Hepatocyte (in vitro differentiated cells): ENCODE measurements at regions not wholly inside any gene's neighbourhood (a gene's known extent, or its start where the extent isn't known, plus 50 kb on each side); places are given as distances from the start of the nearest gene placed in this dataset.

Experiments
- EZH2 ChIP-seq: fragments of 200-600 bp; sonication (generic); IDR thresholded peaks from 2 replicates; pipeline ENCODE4 v1.6.1; 2016; ENCODE audit warnings: antibody characterized with exemption, mild to moderate bottlenecking, borderline replicate concordance
- EZH2phosphoT487 ChIP-seq: fragments of 200-600 bp; sonication (generic); IDR thresholded peaks from one replicate; pipeline ENCODE4 v1.6.1; 2018; ENCODE audit warnings: antibody characterized with exemption, mild to moderate bottlenecking, low read depth, moderate library complexity; ENCODE audit not compliant: unreplicated experiment, severe bottlenecking
- TF ChIP-seq, protein P1 (sequence below): fragments of 200-600 bp; sonication (generic); IDR thresholded peaks from 2 replicates; pipeline ENCODE4 v1.5.1; 2016; ENCODE audit warnings: antibody characterized with exemption, mild to moderate bottlenecking; ENCODE audit not compliant: poor library complexity

DNA sequence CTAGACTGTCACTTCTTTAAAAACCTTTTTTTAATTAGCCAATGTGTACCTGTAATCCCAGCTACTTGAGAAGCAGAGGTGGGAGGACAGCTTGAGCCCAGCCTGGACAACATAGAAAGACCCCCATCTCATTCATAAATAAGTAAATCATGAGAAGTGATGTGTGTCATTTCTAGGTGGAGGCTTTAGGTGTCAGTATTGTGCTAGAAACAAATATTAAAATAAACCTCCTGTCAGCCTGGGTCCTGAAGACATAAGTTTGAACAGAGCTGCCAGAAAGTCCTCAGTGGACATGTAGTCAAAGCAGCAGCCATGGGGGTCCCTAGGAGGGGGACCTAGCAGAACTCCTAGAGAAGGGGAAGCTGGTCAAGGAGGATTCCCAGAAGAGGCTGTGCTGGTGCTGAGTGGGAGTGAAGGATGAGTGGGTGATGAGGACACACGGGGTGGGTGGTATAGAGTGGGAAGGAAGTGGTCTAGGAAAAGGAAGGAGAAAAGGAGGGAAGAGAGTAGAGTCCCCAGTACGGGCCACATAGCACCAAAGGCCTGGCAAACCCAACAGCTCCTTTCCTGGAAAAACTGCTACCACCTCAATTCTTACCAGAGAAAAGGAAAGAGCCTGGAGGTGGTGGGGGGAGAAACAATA lies 316.6 kb upstream of the NCKAP5 start:
- TF ChIP-seq, protein P1, sequence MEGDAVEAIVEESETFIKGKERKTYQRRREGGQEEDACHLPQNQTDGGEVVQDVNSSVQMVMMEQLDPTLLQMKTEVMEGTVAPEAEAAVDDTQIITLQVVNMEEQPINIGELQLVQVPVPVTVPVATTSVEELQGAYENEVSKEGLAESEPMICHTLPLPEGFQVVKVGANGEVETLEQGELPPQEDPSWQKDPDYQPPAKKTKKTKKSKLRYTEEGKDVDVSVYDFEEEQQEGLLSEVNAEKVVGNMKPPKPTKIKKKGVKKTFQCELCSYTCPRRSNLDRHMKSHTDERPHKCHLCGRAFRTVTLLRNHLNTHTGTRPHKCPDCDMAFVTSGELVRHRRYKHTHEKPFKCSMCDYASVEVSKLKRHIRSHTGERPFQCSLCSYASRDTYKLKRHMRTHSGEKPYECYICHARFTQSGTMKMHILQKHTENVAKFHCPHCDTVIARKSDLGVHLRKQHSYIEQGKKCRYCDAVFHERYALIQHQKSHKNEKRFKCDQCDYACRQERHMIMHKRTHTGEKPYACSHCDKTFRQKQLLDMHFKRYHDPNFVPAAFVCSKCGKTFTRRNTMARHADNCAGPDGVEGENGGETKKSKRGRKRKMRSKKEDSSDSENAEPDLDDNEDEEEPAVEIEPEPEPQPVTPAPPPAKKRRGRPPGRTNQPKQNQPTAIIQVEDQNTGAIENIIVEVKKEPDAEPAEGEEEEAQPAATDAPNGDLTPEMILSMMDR: peak; percentile 43
- TF ChIP-seq EZH2 (no peak), EZH2phosphoT487 (no peak)
